ENCODE measurements at regions not wholly inside any gene's neighbourhood (a gene's known extent, or its start where the extent isn't known, plus 50 kb on each side); places are given as distances from the start of the nearest gene placed in this dataset.

DNA sequence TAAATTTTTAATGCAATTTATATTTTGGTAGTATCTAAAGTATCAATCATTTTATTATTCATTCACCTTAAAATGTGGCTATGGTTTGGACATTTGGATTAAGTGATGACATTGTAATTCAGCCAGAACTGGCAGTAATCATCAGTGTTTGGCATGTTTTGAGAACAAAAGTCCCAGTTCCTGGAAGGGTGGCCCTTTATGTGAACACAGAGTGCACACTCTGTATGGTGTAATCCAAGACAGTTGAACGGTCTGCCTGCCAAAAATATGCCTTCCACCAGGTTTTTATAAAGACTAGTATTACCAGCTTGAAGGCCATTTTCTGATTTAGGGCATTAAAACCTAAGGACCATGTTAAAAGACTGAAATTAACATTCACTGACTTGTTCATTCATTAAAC, 448.7 kb downstream of the LTN1 start:
- Mint-ChIP-seq H3K27me3 (ENCODE audit: low read depth) (no peaks in the 10 kb centered on the region), H3K9me3 (no peaks in the 10 kb centered on the region), H3K4me3 (no peak overlapping the region), H3K27ac (no peak overlapping the region), H3K36me3 (ENCODE audit: low read depth) (no peaks in the 10 kb centered on the region), H3K4me1 (ENCODE audit: low read depth) (no peaks in the 10 kb centered on the region)
- CTCF ChIA-PET, result no interaction called here
- DNase-seq, result no peak
- intact Hi-C loops (cut with micrococcal nuclease), result no loop called here

GRCh38 chr21:28541371-28542112, 451.1 kb downstream of the LTN1 start:
- CTCF ChIA-PET, result interaction anchor here (1.2 to 1.8 kb wide), 2 partner anchors 24 to 204 kb away, joined by 3 to 6 read pairs; no protein-coding TSS in a partner anchor
- intact Hi-C loops (cut with micrococcal nuclease), result no loop called here
- no peaks in the 10 kb centered on the region for H3K9me3 Mint-ChIP-seq
- no peaks in the 10 kb centered on the region for H3K36me3 Mint-ChIP-seq (ENCODE audit: low read depth)
- H3K4me1 Mint-ChIP-seq (ENCODE audit: low read depth), result peaks cover 2% of the 10 kb centered on the region
- no peak overlapping the region for H3K4me3 Mint-ChIP-seq
- H3K27ac Mint-ChIP-seq, result no peak overlapping the region
- no peaks in the 10 kb centered on the region for H3K27me3 Mint-ChIP-seq (ENCODE audit: low read depth)
- DNase-seq, result no peak

- H3K9me3 Mint-ChIP-seq, result no peaks in the 10 kb centered on the region
- no peak for DNase-seq
- intact Hi-C loops (cut with micrococcal nuclease), result no loop called here
- CTCF ChIA-PET, result interaction anchor here (0.7 to 1.2 kb wide), 2 partner anchors 23 to 205 kb away, joined by 3 read pairs; no protein-coding TSS in a partner anchor
- H3K36me3 Mint-ChIP-seq (ENCODE audit: low read depth), result no peaks in the 10 kb centered on the region
- H3K27ac Mint-ChIP-seq, result no peak overlapping the region
- H3K4me1 Mint-ChIP-seq (ENCODE audit: low read depth), result peaks cover 2% of the 10 kb centered on the region
- H3K27me3 Mint-ChIP-seq (ENCODE audit: low read depth), result no peaks in the 10 kb centered on the region
- H3K4me3 Mint-ChIP-seq, result no peak overlapping the region
Observed at GRCh38 chr21:28540514-28540913, 452.2 kb downstream of the LTN1 start.

DNA sequence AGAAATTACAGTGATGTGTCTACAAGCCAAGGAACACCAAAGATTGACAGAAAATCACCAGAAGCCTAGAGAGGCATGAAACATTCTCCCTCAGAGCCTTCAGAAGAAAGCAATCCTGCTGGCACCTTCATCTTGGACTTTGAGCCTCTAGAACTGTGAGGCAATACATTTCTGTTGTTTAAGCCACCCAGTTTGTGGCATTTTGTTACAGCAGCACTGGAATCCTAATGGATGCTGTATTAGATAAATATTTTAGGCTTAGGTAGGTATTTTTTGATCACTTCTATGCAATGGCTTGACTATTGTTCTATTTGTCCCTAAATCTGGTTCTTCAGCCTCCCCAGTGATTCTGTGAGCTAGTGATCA, 453.1 kb downstream of the LTN1 start:
- no peaks in the 10 kb centered on the region for H3K9me3 Mint-ChIP-seq
- peaks cover 2% of the 10 kb centered on the region for H3K4me1 Mint-ChIP-seq (ENCODE audit: low read depth)
- no peak overlapping the region for H3K27ac Mint-ChIP-seq
- H3K4me3 Mint-ChIP-seq, result no peak overlapping the region
- no peaks in the 10 kb centered on the region for H3K27me3 Mint-ChIP-seq (ENCODE audit: low read depth)
- CTCF ChIA-PET, result interaction anchor here (0.7 kb wide), 1 partner anchor 206 kb away, joined by 3 read pairs; no protein-coding TSS in a partner anchor
- DNase-seq, result no peak
- no peaks in the 10 kb centered on the region for H3K36me3 Mint-ChIP-seq (ENCODE audit: low read depth)
- intact Hi-C loops (cut with micrococcal nuclease), result no loop called here

DNA sequence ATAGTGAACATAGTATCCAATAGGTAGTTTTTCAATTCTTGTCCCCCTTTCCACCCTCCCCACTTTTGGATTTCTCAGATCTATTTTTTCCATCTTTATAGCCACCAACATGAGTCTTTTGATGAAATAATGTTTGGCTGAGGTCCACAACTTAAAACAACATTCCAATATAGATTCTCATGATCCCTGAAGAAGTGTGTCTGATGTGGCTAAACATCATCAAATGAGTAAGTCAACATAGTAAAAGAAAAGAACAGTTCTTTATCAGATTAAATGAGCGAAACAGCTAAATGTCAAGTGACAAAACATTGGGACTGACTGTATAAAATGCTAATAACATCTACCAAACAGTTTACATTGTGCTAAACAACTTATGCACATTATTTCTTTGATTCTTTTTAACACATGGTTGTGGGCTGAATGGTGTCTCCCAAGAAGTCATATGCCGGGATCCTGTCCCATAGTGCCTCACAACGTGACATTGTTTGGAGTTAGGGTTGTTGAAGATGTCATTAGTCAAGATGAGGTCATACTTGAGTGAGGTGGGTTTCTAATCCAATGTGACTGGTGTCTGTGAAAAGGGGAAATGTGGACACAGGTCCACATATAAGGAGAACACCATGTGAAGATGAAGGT, 453.6 kb downstream of the LTN1 start:
- Mint-ChIP-seq H3K27me3 (ENCODE audit: low read depth) (no peaks in the 10 kb centered on the region), H3K4me3 (no peak overlapping the region), H3K4me1 (ENCODE audit: low read depth) (peaks cover 2% of the 10 kb centered on the region), H3K36me3 (ENCODE audit: low read depth) (no peaks in the 10 kb centered on the region), H3K27ac (no peak overlapping the region), H3K9me3 (no peaks in the 10 kb centered on the region)
- CTCF ChIA-PET, result no interaction called here
- intact Hi-C loops (cut with micrococcal nuclease), result no loop called here
- DNase-seq, result no peak

- H3K27ac Mint-ChIP-seq, result no peak overlapping the region
- intact Hi-C loops (cut with micrococcal nuclease), result no loop called here
- peaks cover 2% of the 10 kb centered on the region for H3K4me1 Mint-ChIP-seq (ENCODE audit: low read depth)
- H3K27me3 Mint-ChIP-seq (ENCODE audit: low read depth), result peaks cover 8% of the 10 kb centered on the region
- no peaks in the 10 kb centered on the region for H3K36me3 Mint-ChIP-seq (ENCODE audit: low read depth)
- no peaks in the 10 kb centered on the region for H3K9me3 Mint-ChIP-seq
- DNase-seq, result no peak
- no peak overlapping the region for H3K4me3 Mint-ChIP-seq
- CTCF ChIA-PET, result interaction anchor here (2.1 kb wide), 1 partner anchor 208 kb away, joined by 6 read pairs; no protein-coding TSS in a partner anchor
Observed at GRCh38 chr21:28537371-28538079, 455.2 kb downstream of the LTN1 start.

DNA sequence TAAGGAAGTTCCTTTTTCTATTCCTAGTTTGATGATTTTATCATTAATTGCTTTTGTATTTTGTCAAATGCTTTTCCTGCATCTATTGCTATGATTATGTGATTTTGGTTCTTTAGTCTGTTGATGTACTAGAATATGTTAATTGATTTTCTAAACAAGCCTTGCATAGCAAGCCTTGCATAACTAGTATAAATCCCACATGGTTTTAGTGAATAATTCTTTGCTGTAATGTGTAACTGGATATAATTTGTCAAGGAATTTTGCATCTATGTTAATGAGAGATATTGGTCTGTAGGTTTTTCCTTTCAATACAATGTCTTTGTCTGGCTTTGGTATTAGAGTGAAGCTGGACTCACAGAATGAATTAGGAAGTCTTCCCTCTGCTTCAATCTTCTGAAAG, 460.2 kb downstream of the LTN1 start:
- H3K36me3 Mint-ChIP-seq (ENCODE audit: low read depth), result no peaks in the 10 kb centered on the region
- CTCF ChIA-PET, result no interaction called here
- intact Hi-C loops (cut with micrococcal nuclease), result no loop called here

DNA sequence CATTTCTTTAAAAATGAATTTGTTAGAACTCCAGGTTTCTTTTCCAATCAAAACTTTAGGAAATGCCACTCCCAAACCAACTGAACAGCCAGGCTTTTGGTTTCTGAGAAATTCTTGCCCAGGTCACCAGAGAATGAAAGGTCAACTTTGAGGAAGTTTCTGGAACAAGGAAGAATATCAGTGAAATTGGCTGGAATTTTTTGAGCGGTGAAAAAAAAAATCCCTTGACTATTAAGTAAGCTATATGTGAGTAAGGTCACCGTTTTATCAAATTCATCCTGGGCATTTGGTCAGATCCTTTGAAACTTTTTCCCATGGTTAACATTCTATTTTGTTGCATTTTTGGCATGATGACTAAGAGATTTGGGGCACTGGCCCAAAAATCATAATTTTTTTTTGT, 469.3 kb downstream of the LTN1 start:
- DNase-seq, result no peak
- no peaks in the 10 kb centered on the region for H3K4me1 Mint-ChIP-seq (ENCODE audit: low read depth)
- CTCF ChIA-PET, result no interaction called here
- peaks cover 12% of the 10 kb centered on the region for H3K27me3 Mint-ChIP-seq (ENCODE audit: low read depth)
- no peaks in the 10 kb centered on the region for H3K9me3 Mint-ChIP-seq
- intact Hi-C loops (cut with micrococcal nuclease), result no loop called here
- no peak overlapping the region for H3K27ac Mint-ChIP-seq
- no peak overlapping the region for H3K4me3 Mint-ChIP-seq
- no peaks in the 10 kb centered on the region for H3K36me3 Mint-ChIP-seq (ENCODE audit: low read depth)

More for the DNA sequence above, 460.2 kb downstream of the LTN1 start:
- H3K27me3 Mint-ChIP-seq (ENCODE audit: low read depth), result peaks cover 18% of the 10 kb centered on the region
- H3K27ac Mint-ChIP-seq, result no peak overlapping the region
- no peaks in the 10 kb centered on the region for H3K9me3 Mint-ChIP-seq
- H3K4me1 Mint-ChIP-seq (ENCODE audit: low read depth), result peaks cover 2% of the 10 kb centered on the region
- H3K4me3 Mint-ChIP-seq, result no peak overlapping the region
- no peak for DNase-seq

DNA sequence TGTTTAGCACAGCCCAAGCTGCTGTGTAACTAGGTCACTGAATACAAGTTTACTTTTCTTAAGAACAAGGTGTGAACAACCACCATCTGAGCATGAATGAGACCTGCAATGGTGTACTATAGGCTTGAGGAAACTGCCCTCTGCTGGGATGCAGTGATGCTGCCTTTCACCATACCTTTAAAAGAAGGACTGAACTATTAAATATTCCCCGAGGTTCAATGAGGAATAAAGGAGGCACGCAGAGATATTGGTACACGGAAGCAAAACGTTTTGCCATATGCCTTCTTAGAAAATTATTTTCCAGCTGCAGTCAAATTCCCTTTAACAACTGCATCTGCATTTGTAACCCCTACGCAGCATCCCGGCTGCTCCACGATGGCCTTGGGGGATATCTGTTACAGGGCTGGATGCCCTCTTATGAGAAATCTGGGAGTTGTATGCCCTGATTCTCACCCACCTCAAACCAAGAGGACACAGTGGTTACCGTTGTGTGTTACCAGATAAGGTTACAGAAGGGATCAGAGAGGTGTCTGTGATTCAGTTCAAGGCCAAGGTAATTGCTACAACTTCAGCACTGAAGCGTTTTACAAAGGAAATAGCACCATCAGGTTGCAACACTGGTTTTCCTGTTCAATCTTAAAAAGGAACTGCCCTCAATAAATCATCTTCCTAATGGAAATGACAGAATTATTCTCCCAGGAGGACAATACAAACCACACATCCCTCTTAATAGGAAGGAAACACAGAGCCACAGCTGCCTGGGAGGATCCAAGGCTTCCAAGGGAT, 470.5 kb downstream of the LTN1 start:
- Mint-ChIP-seq H3K4me3 (no peak overlapping the region), H3K36me3 (ENCODE audit: low read depth) (no peaks in the 10 kb centered on the region), H3K27ac (no peak overlapping the region), H3K9me3 (no peaks in the 10 kb centered on the region), H3K27me3 (ENCODE audit: low read depth) (peaks cover 8% of the 10 kb centered on the region), H3K4me1 (ENCODE audit: low read depth) (no peaks in the 10 kb centered on the region)
- CTCF ChIA-PET, result interaction anchor here (0.6 to 1.6 kb wide), 2 partner anchors 223 to 385 kb away, joined by 3 to 12 read pairs; no protein-coding TSS in a partner anchor
- intact Hi-C loops (cut with micrococcal nuclease), result no loop called here
- peak; percentile 20 for DNase-seq

DNA sequence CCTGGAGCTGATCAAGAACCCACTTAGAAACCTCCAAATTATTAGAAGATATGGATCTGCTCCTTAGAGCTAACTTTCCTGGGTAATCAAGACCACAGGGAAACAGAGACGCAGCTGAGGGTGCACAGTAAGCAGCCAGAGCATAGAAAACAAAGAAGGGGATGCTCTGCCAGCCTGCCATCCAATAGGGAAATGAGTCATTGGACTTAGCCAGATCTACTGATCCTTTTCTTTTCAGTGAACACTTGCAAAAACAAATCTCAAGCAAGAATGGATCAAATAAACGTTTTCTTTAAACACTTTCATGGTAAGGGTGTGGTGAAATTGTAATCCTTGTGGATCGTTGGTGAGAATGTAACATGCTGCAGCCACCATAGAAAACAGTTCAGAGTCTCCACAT, 474.0 kb downstream of the LTN1 start:
- intact Hi-C loops (cut with micrococcal nuclease), result loop anchor here (5.0 kb wide), 1 partner anchor 1666 kb away; no protein-coding TSS in a partner anchor
- H3K36me3 Mint-ChIP-seq (ENCODE audit: low read depth), result no peaks in the 10 kb centered on the region
- no peak for DNase-seq
- H3K4me1 Mint-ChIP-seq (ENCODE audit: low read depth), result no peaks in the 10 kb centered on the region
- H3K9me3 Mint-ChIP-seq, result no peaks in the 10 kb centered on the region
- H3K4me3 Mint-ChIP-seq, result no peak overlapping the region
- H3K27ac Mint-ChIP-seq, result no peak overlapping the region
- H3K27me3 Mint-ChIP-seq (ENCODE audit: low read depth), result no peaks in the 10 kb centered on the region
- CTCF ChIA-PET, result interaction anchor here (1.4 to 8.3 kb wide), 4 partner anchors 55 to 421 kb away, joined by 3 to 137 read pairs (median 4); no protein-coding TSS in a partner anchor

GRCh38 chr21:28516991-28517592, 475.6 kb downstream of the LTN1 start:
- no peaks in the 10 kb centered on the region for H3K36me3 Mint-ChIP-seq (ENCODE audit: low read depth)
- no peaks in the 10 kb centered on the region for H3K27me3 Mint-ChIP-seq (ENCODE audit: low read depth)
- peak; percentile 79 for DNase-seq
- H3K9me3 Mint-ChIP-seq, result no peaks in the 10 kb centered on the region
- H3K4me1 Mint-ChIP-seq (ENCODE audit: low read depth), result no peaks in the 10 kb centered on the region
- CTCF ChIA-PET, result interaction anchor here (0.7 to 8.3 kb wide), 14 partner anchors 10 to 1668 kb away, joined by 3 to 137 read pairs (median 3); no protein-coding TSS in a partner anchor
- H3K4me3 Mint-ChIP-seq, result no peak overlapping the region
- intact Hi-C loops (cut with micrococcal nuclease), result loop anchor here (1.0 to 5.0 kb wide), 4 partner anchors 194 to 1665 kb away; no protein-coding TSS in a partner anchor
- H3K27ac Mint-ChIP-seq, result no peak overlapping the region

Data from activated naive CD4-positive, alpha-beta T cell treated with anti-CD3 and anti-CD28 coated beads for 36 hours (primary cell).